Astrocyte (in vitro differentiated cells and primary cell): ENCODE measurements at regions not wholly inside any gene's neighbourhood (a gene's known extent, or its start where the extent isn't known, plus 50 kb on each side); places are given as distances from the start of the nearest gene placed in this dataset.

Source experiments
- DNase-seq: peaks from one replicate; pipeline ENCODE4 v3.0.0-alpha.2; 2010; ENCODE audit warnings: low read depth
- FAIRE-seq: peaks from 2 replicates; lab custom pipeline; 2011; peaks lifted over from hg19 to GRCh38; lab: Jason Lieb, UNC
- H2AFZ ChIP-seq: 2 replicates; pipeline ENCODE4 v1.6.0; 2012; ENCODE audit warnings: low read depth, low read length, inconsistent platforms
- H3K27ac ChIP-seq: 2 replicates; pipeline ENCODE4 v1.5.1; 2011; ENCODE audit warnings: low read depth, low read length, inconsistent platforms
- H3K27me3 ChIP-seq: 2 replicates; pipeline ENCODE4 v1.6.0; 2011; ENCODE audit warnings: low read length, inconsistent platforms; ENCODE audit not compliant: insufficient read depth
- H3K36me3 ChIP-seq: 2 replicates; pipeline ENCODE4 v1.5.1; 2011; ENCODE audit warnings: low read length, inconsistent platforms; ENCODE audit not compliant: insufficient read depth
- H3K4me1 ChIP-seq: 2 replicates; pipeline ENCODE4 v1.5.1; 2011; ENCODE audit warnings: low read length, inconsistent platforms; ENCODE audit not compliant: insufficient read depth
- H3K4me2 ChIP-seq: 2 replicates; pipeline ENCODE4 v1.6.0; 2012; ENCODE audit warnings: low read length, inconsistent platforms
- H3K4me3 ChIP-seq: 2 replicates; pipeline ENCODE4 v1.5.1; 2011; ENCODE audit warnings: low read depth, mild to moderate bottlenecking, low read length, inconsistent platforms; ENCODE audit not compliant: insufficient read depth
- H3K79me2 ChIP-seq: 2 replicates; pipeline ENCODE4 v1.6.0; 2012; ENCODE audit warnings: mild to moderate bottlenecking, low read length, inconsistent platforms; ENCODE audit not compliant: insufficient read depth
- H3K9ac ChIP-seq: 2 replicates; pipeline ENCODE4 v1.6.0; 2012; ENCODE audit warnings: mild to moderate bottlenecking, low read length, inconsistent platforms
- H3K9me3 ChIP-seq: 2 replicates; pipeline ENCODE4 v1.5.1; 2012; ENCODE audit warnings: low read depth, mild to moderate bottlenecking, low read length, inconsistent platforms; ENCODE audit not compliant: insufficient read depth
- H4K20me1 ChIP-seq: 2 replicates; pipeline ENCODE4 v1.6.0; 2012; ENCODE audit warnings: low read length, inconsistent platforms; ENCODE audit not compliant: insufficient read depth
- H3K27ac Mint-ChIP-seq: one replicate; pipeline ENCODE4 v1.8.0; 2021; ENCODE audit warnings: mild to moderate bottlenecking, mixed read lengths; ENCODE audit not compliant: unreplicated experiment
- H3K27me3 Mint-ChIP-seq: one replicate; pipeline ENCODE4 v1.8.0; 2021; ENCODE audit warnings: low read depth, mixed read lengths; ENCODE audit not compliant: unreplicated experiment
- H3K36me3 Mint-ChIP-seq: one replicate; pipeline ENCODE4 v1.8.0; 2021; ENCODE audit warnings: low read depth, mixed read lengths; ENCODE audit not compliant: unreplicated experiment
- H3K4me1 Mint-ChIP-seq: one replicate; pipeline ENCODE4 v1.8.0; 2021; ENCODE audit warnings: low read depth, mixed read lengths; ENCODE audit not compliant: unreplicated experiment
- H3K4me3 Mint-ChIP-seq: one replicate; pipeline ENCODE4 v1.8.0; 2021; ENCODE audit warnings: mild to moderate bottlenecking, moderate library complexity, mixed read lengths; ENCODE audit not compliant: unreplicated experiment
- H3K9me3 Mint-ChIP-seq: one replicate; pipeline ENCODE4 v1.8.0; 2021; ENCODE audit warnings: mild to moderate bottlenecking, mixed read lengths; ENCODE audit not compliant: unreplicated experiment
- EZH2 ChIP-seq: IDR thresholded peaks from 2 replicates; pipeline ENCODE4 v1.6.1; 2012; ENCODE audit warnings: mild to moderate bottlenecking, low read length, inconsistent platforms; ENCODE audit not compliant: insufficient read depth
- TF ChIP-seq, protein P1 (sequence below): IDR thresholded peaks from 2 replicates; pipeline ENCODE4 v1.5.1; 2011; ENCODE audit warnings: low read depth, mild to moderate bottlenecking, inconsistent platforms, low read length, moderate library complexity; ENCODE audit not compliant: insufficient read depth

DNA sequence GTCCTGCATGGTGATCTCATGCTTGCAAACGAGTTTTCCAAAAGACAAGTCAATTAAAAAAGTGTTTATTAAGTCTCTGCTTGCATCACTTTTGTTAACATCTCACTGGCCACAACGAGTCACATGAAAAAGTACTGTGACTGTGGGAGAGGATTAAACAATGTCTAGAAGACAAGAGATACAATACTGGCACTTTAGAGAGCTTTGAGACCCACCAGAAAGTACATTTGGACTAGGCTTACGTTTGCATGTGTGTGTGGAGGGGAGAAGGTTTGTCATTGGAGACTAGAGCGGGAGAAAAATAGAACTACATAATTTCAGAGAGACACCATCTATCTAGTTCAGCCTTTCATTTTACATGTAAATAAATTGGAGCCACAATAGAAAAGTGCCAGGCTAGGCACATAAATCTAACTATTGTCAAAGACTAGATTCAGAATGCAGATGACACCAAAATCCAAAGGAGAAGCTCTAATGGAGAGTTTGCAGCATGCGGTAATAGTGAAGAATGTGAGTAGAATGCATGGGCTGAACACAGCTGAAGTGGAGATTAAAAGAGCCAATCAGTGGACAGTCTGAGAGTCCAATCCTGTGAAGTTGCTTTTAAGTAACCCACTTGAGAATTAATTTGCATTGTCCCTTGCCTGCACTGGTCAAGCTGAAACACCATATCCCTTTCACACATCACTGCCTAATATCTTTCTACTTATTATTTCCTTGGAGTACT, 977.4 kb upstream of the FAT3 start:
- no peak for FAIRE-seq
- H3K27me3 Mint-ChIP-seq: no peaks in the 10 kb centered on the region
- H3K4me3 Mint-ChIP-seq: no peak overlapping the region

DNA sequence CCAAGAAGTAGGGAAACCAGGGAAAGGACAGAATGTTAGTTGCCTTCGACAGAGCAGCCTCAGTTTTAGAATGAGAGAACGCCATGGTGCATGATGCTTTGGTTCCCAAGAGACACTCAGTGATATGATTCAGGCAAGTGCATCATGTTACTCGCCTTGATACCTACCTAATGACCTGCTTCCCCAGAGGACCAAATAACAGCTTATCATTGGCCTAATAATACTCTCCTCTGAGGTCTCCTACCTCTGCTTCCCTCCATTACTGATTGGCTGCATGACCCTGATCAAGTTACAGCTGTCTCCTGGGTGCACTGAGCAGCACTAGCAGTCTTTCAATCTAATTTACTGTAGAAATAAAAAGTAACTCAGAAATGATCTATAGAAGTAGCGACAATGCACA, 979.7 kb upstream of the FAT3 start:
- H3K9me3 ChIP-seq: no peaks in the 10 kb centered on the region
- H2AFZ ChIP-seq: no peak overlapping the region
- H3K4me2 ChIP-seq: no peak overlapping the region
- Mint-ChIP-seq H3K9me3 (no peaks in the 10 kb centered on the region), H3K36me3 (no peaks in the 10 kb centered on the region), H3K27ac (no peak overlapping the region), H3K4me3 (no peak overlapping the region), H3K4me1 (peaks cover 6% of the 10 kb centered on the region), H3K27me3 (no peaks in the 10 kb centered on the region)
- FAIRE-seq (no peak), DNase-seq (no peak)
- H3K4me3 ChIP-seq: no peak overlapping the region
- H3K79me2 ChIP-seq: no peaks in the 10 kb centered on the region
- H3K27me3 ChIP-seq: no peaks in the 10 kb centered on the region
- no peak overlapping the region for H3K27ac ChIP-seq
- H3K36me3 ChIP-seq: no peaks in the 10 kb centered on the region
- H4K20me1 ChIP-seq: no peaks in the 10 kb centered on the region
- TF ChIP-seq, protein P1, sequence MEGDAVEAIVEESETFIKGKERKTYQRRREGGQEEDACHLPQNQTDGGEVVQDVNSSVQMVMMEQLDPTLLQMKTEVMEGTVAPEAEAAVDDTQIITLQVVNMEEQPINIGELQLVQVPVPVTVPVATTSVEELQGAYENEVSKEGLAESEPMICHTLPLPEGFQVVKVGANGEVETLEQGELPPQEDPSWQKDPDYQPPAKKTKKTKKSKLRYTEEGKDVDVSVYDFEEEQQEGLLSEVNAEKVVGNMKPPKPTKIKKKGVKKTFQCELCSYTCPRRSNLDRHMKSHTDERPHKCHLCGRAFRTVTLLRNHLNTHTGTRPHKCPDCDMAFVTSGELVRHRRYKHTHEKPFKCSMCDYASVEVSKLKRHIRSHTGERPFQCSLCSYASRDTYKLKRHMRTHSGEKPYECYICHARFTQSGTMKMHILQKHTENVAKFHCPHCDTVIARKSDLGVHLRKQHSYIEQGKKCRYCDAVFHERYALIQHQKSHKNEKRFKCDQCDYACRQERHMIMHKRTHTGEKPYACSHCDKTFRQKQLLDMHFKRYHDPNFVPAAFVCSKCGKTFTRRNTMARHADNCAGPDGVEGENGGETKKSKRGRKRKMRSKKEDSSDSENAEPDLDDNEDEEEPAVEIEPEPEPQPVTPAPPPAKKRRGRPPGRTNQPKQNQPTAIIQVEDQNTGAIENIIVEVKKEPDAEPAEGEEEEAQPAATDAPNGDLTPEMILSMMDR: no peak
- TF ChIP-seq EZH2: no peak
- H3K4me1 ChIP-seq: no peaks in the 10 kb centered on the region
- H3K9ac ChIP-seq: no peak overlapping the region

More for the DNA sequence above, 977.4 kb upstream of the FAT3 start:
- no peaks in the 10 kb centered on the region for H3K4me1 ChIP-seq
- no peak overlapping the region for H3K9ac ChIP-seq
- H2AFZ ChIP-seq: no peak overlapping the region
- H3K27ac ChIP-seq: no peak overlapping the region
- no peak overlapping the region for H3K4me3 ChIP-seq
- Mint-ChIP-seq H3K9me3 (peaks cover 1% of the 10 kb centered on the region), H3K4me1 (peaks cover 6% of the 10 kb centered on the region), H3K27ac (no peak overlapping the region), H3K36me3 (no peaks in the 10 kb centered on the region)
- H3K79me2 ChIP-seq: no peaks in the 10 kb centered on the region
- H3K9me3 ChIP-seq: no peaks in the 10 kb centered on the region
- no peak overlapping the region for H3K4me2 ChIP-seq
- H4K20me1 ChIP-seq: no peaks in the 10 kb centered on the region
- no peak for TF ChIP-seq EZH2
- TF ChIP-seq, protein P1: no peak
- no peaks in the 10 kb centered on the region for H3K27me3 ChIP-seq
- no peaks in the 10 kb centered on the region for H3K36me3 ChIP-seq
- DNase-seq: no peak

DNA sequence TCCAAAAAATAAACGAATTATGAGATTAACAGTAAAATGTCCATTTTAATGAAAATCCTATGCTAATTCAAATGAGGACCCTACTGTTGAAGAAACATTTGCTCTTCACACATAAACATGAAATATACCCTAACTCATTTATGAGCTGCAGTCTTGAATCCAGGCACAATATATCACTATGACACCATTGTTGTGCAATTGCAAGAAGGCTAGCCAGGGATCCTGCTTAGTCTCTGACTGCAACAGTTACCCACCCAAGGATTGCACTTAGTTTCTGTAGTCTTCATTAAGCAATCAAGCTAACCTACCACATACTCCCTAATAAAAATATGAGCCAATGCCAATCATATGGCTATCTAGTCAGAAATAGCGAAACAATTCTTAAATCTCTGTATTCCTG, 981.0 kb upstream of the FAT3 start:
- no peaks in the 10 kb centered on the region for H3K36me3 Mint-ChIP-seq
- Histone ChIP-seq H3K9me3 (no peaks in the 10 kb centered on the region), H3K4me2 (no peak overlapping the region), H3K36me3 (no peaks in the 10 kb centered on the region), H2AFZ (no peak overlapping the region), H3K4me3 (no peak overlapping the region), H4K20me1 (no peaks in the 10 kb centered on the region), H3K79me2 (no peaks in the 10 kb centered on the region), H3K4me1 (no peaks in the 10 kb centered on the region), H3K27ac (no peak overlapping the region), H3K27me3 (no peaks in the 10 kb centered on the region), H3K9ac (no peak overlapping the region)
- no peak overlapping the region for H3K4me3 Mint-ChIP-seq
- H3K27me3 Mint-ChIP-seq: no peaks in the 10 kb centered on the region
- no peaks in the 10 kb centered on the region for H3K4me1 Mint-ChIP-seq
- no peaks in the 10 kb centered on the region for H3K9me3 Mint-ChIP-seq
- FAIRE-seq: no peak
- no peak for TF ChIP-seq EZH2
- TF ChIP-seq, protein P1: no peak
- DNase-seq: no peak
- no peak overlapping the region for H3K27ac Mint-ChIP-seq
